GM23248 (cell line): ENCODE measurements at regions not wholly inside any gene's neighbourhood (a gene's known extent, or its start where the extent isn't known, plus 50 kb on each side); places are given as distances from the start of the nearest gene placed in this dataset.

Source experiments
- EZH2 ChIP-seq: fragments of 200-600 bp; sonication (generic); IDR thresholded peaks from 2 replicates; pipeline ENCODE4 v1.6.1; 2018; ENCODE audit warnings: antibody characterized with exemption, mild to moderate bottlenecking; ENCODE audit not compliant: insufficient read depth, poor library complexity, severe bottlenecking
- EZH2phosphoT487 ChIP-seq: fragments of 200-600 bp; sonication (generic); IDR thresholded peaks from 2 replicates; pipeline ENCODE4 v1.6.1; 2018; ENCODE audit warnings: antibody characterized with exemption, moderate library complexity, mild to moderate bottlenecking, low read depth; ENCODE audit not compliant: insufficient read depth

GRCh38 chr5:74404574-74405508 lies 235.7 kb downstream of the ENC1 start:
- TF ChIP-seq EZH2, result no peak
- TF ChIP-seq EZH2phosphoT487, result no peak
